Hypothalamus (tissue), 51 donors: ENCODE measurements at regions not wholly inside any gene's neighbourhood (a gene's known extent, or its start where the extent isn't known, plus 50 kb on each side); places are given as distances from the start of the nearest gene placed in this dataset.

Experiments used
- DNase-seq, 51 donors: peaks; one replicate each; lab custom pipeline; 2025; lab: John Stamatoyannopoulos, UW

- no peak for DNase-seq
Observed at GRCh38 chr6:132934496-132934895, 120.1 kb downstream of the RPS12 start.

GRCh38 chr6:132936646-132937045 lies 122.3 kb downstream of the RPS12 start:
- no peak for DNase-seq

- DNase-seq, result peak in 9 of 51 donors; percentile 2 to 27 (median 5)
Observed at GRCh38 chr6:132937466-132937906, 123.1 kb downstream of the RPS12 start.

- DNase-seq, result no peak
Observed at GRCh38 chr6:132948889-132949288, 134.5 kb downstream of the RPS12 start.

GRCh38 chr6:132950566-132950965 lies 136.2 kb downstream of the RPS12 start:
- DNase-seq, result no peak

GRCh38 chr6:132952031-132952867 lies 137.9 kb downstream of the RPS12 start:
- DNase-seq, result no peak

- DNase-seq, result no peak
Observed at GRCh38 chr6:132952986-132953385, 138.6 kb downstream of the RPS12 start.

- no peak for DNase-seq
Observed at GRCh38 chr6:132954222-132954621, 139.9 kb downstream of the RPS12 start.

- no peak for DNase-seq
Observed at GRCh38 chr6:132954936-132955335, 140.6 kb downstream of the RPS12 start.

- no peak for DNase-seq
Observed at GRCh38 chr6:132959639-132960326, 145.4 kb downstream of the RPS12 start.

GRCh38 chr6:132960720-132961119 lies 146.4 kb downstream of the RPS12 start:
- DNase-seq, result no peak

GRCh38 chr6:132961122-132961521 lies 146.8 kb downstream of the RPS12 start:
- no peak for DNase-seq

GRCh38 chr6:132961610-132962009 lies 147.2 kb downstream of the RPS12 start:
- DNase-seq, result no peak

- DNase-seq, result peak in 28 of 51 donors; percentile 0 to 56 (median 19)
Observed at GRCh38 chr6:132962936-132963868, 148.8 kb downstream of the RPS12 start.

GRCh38 chr6:132964101-132964867 lies 149.9 kb downstream of the RPS12 start:
- DNase-seq, result no peak

GRCh38 chr6:132964868-132965382 lies 150.6 kb downstream of the RPS12 start:
- DNase-seq, result no peak

GRCh38 chr6:132967871-132968270 lies 153.5 kb downstream of the RPS12 start:
- no peak for DNase-seq

GRCh38 chr6:132968419-132968950 lies 154.1 kb downstream of the RPS12 start:
- DNase-seq, result no peak

GRCh38 chr6:132969196-132969595 lies 154.8 kb downstream of the RPS12 start:
- DNase-seq, result no peak

- no peak for DNase-seq
Observed at GRCh38 chr6:132971676-132972075, 157.3 kb downstream of the RPS12 start.
